Right lobe of liver (tissue), 4 donors: ENCODE measurements at regions not wholly inside any gene's neighbourhood (a gene's known extent, or its start where the extent isn't known, plus 50 kb on each side); places are given as distances from the start of the nearest gene placed in this dataset.

ENCODE experiments used
- CTCF ChIP-seq, 4 donors: fragments of 200-600 bp in 3 of 4; fragments of 450-650 bp in 1 of 4; IDR thresholded peaks; one replicate each; pipeline versions ENCODE4 v1.5.1 to v1.8.0; 2016 to 2022; ENCODE audit warnings: antibody characterized with exemption in 4 of 4, mild to moderate bottlenecking in 2 of 4
- POLR2A ChIP-seq: fragments of 450-650 bp; IDR thresholded peaks from one replicate; pipeline ENCODE4 v1.6.1; 2017; ENCODE audit warnings: antibody characterized with exemption, mild to moderate bottlenecking
- donor health status: DM: no; HTN: no; CAD: no.
- donor health status: DM: no; HTN: no; CAD: no.
- donor health status: DM: no; HTN: yes; CAD: no.

GRCh38 chr2:122627388-122627787 is 871.9 kb downstream of the TSN start:
- TF ChIP-seq CTCF (IDR thresholded peaks at IDR 0.05) (no peak), POLR2A (no peak)
